ENCODE measurements at regions not wholly inside any gene's neighbourhood (a gene's known extent, or its start where the extent isn't known, plus 50 kb on each side); places are given as distances from the start of the nearest gene placed in this dataset.
"Not testable (repeated sequence)": the region's sequence is repeated elsewhere in the genome, so short reads cannot be mapped to it uniquely, and the experiment has no call there.

DNA sequence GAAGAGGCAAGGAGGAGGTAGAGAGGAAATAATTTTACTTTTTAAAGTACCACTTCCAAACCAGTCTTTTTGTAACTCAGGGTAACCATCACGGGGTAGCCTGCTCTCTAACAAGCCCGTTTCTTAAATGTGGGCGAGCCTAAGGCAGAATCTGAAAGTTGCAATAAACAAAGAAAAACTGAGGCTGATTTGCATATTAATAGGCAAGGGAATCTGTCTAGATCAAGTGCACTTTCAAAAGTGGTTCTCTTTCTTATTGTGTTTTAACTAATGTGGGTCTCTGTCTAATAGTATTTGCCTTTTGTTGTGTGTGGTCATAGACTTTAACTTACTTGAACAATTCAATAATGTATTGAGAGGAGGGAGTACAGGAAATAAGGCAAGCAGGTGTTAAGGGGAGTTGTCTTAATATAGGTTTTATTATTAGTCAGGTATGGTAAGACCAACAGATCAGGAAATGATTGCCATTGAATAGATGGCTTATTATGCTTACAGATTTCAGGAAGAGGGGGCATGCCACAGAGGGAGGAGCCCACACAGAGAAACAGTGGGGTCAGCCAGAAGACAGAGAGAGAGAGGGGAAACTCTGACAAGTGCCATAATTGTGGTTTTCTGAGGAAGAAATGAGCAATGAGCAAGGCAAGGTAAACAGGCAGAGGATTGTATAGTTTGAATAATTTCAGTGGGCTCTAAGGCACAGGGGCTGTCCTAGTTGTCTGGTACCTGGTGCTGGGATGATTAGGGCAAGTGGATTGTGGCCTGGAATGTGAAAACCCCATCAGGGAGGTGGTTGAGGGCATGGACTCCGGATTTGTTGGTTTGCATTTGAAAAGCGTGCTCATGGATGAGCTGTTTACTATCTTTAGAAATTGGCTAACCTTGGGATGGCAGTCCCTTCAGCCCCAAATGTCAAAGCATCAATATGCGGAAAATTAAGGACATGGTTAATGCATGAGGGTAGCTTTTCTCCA, 237.2 kb downstream of the TOX3 start:
- DNase-seq = no peak

- DNase-seq = no peak
Observed at GRCh38 chr16:52308051-52308450, 238.9 kb downstream of the TOX3 start.

DNA sequence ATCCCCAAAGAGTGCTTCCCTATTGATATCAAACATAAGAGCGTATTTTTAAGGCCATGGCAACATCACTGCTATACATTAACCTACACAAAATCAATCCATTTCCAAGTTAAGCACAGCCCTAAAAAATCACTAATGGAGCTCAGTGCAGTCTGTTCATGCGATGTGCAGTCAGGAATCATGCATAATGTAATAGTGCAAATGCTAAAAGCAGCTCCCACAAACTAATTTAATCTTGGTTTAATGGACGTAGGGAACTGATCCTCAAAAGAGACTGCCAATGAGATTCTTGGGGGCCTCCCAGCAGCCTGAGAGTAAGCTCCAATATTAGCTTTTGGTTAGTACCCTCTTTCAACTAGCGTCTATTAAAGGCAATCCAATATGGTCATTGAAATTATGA, 245.9 kb downstream of the TOX3 start:
- DNase-seq = no peak

DNA sequence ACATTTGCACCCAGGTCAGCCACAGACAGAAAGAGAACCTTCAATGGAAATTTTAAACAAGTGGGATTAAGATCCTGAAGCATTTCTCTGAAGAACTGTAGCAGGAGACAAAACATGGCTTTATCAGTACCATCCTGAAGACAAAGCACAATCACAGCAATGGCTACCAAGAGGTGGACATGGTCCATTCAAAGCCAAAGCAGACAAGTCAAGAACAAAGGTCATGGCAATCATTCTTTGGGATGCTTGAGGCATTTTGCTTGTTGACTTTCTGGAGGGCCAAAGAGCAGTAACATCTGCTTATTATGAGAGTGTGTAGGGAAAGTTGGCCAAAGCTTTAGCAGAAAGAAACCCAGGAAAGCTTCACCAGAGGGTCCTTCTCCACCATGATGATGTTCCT, 248.2 kb downstream of the TOX3 start:
- no peak for DNase-seq

DNA sequence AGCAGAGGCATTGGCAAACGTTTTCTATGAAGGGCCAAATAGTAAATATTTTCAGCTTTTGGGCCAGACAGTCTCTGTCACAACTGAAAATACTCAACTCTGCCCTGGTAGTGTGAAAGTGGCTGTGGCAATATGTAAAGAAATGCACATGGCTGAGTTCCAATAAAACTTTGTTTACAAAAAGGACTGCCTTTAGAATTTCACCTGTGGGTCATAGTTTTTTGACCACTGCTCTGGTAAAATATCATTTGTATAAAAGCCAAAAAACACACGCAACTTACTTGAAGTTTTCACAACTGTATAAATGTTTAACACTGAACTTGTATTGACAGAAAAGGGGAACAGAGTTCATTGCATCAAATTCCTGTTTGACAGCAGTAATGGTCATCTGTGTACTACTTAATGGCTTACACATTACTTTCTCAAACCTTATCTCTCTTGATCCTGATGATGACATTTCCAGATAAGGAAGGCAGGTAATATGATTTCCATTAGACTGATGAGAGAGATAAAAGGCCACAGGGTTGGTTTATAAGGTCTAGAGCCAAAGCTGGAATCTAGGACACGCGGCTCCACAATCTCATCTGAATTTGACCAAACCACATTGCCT, 250.1 kb downstream of the TOX3 start:
- not testable (repeated sequence) for DNase-seq

DNA sequence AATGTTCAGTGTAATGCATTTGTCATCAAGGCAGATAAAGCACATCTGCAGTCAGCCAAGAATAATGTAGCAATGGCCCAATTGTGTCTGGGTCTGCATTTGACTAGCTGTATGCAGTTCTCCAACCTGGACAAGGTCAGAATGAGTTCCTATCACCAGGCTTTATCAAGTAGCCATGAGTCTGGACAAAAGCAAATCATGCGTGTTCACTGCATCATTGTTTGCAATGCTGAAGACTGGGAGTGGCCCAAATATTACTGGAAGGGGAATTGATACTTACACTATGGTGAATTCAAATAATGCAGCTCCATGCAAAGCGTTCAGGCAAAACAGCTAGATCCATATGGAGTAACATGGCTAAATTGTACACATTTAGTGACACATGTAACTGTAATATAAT, 250.9 kb downstream of the TOX3 start:
- DNase-seq = no peak

GRCh38 chr16:52294660-52295059, 252.3 kb downstream of the TOX3 start:
- no peak for DNase-seq

DNA sequence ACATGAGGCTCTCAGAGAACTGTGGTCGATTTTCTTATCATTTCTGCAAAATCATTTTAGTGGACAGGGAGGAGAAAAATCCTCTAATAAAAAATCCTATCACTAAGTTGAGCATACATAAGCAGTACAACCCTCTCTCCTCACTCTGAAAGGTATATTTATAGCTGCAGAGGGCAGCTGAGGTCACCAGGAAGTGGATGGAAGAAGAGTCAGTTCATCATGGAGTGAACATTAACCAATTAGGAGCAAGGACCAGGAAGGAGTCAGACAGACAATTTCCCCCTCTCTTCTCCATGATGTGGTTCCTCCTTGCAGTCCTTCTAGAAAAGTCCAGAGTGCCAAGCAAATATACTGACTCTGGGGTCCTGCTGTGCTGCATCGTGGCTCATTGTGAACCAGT, 253.7 kb downstream of the TOX3 start:
- no peak for DNase-seq

- DNase-seq = no peak
Observed at GRCh38 chr16:52283584-52284375, 263.2 kb downstream of the TOX3 start.

- no peak for DNase-seq
Observed at GRCh38 chr16:52283018-52283417, 263.9 kb downstream of the TOX3 start.

- no peak for DNase-seq
Observed at GRCh38 chr16:52280086-52280485, 266.9 kb downstream of the TOX3 start.

DNA sequence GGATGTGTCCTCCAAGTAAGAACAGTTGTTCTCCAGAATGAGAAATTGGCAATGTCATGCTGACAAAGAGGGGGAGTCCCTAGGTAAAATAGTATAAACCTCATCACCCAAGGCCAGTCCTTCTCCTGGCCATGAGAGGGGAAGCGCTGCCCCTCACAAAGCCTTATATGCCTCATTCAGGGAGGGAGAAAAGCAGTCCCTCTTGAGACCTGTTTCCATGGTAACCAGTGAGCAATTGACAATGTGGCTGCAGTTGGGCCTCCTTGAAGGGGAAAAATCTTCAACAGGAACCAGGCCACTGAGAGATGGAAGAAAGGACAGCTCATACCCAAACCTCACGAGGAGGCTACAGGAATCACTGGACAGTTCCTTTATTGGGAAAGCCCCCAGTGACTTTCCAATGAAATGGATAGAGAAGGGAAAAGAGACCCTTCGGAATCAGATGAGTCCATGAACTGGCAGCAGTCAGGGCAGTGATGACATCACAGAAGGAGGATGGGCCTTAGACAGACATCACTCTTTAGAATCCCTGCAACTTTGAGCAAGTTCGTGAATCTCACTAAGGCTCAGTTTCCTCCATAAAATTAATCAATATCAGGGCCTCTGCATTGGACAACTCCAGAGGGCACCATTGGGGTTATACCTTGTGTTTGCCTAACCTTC, 275.7 kb downstream of the TOX3 start:
- DNase-seq = no peak

GRCh38 chr16:52265446-52265861, 281.5 kb downstream of the TOX3 start:
- no peak for DNase-seq

- DNase-seq = no peak
Observed at GRCh38 chr16:52257534-52257933, 289.4 kb downstream of the TOX3 start.

- no peak for DNase-seq
Observed at GRCh38 chr16:52256310-52257078, 290.4 kb downstream of the TOX3 start.

- DNase-seq = no peak
Observed at GRCh38 chr16:52254746-52255145, 292.2 kb downstream of the TOX3 start.

GRCh38 chr16:52252680-52253079, 294.3 kb downstream of the TOX3 start:
- no peak for DNase-seq

DNA sequence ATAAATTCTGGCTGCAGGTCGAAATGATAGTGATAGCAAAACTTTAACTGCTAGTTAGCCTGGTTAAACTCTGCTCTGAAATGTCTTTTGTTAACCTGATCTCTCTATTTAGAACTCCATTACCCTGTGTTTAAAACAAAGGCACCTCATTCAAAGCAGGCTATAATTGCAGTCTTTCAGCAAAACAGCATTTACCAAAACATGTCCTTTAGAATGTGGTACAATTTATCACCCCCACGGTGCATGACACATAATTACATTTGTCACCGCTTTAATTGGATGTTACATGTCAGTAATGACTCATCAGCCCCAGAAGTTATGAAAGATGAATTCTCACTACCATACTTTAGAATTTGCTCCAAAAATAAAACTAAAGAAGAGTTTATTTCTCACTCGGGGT, 295.4 kb downstream of the TOX3 start:
- DNase-seq = no peak

DNA sequence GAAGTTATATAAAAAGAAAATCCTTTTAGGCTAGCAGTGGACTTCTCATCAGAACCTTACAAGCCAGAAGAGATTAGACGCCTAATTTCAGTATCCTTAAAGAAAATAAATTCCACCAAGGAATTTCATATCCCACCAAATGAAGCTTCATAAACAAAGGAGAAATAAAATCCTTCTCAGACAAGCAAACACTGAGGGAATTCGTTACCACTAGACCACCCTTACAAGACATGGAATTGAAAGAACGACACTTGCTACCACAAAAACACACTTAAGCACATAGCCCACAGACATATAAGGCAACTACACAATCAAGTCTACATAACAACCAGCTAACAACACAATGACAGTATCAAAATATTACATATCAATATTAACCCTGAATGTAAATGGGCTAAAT, 299.2 kb downstream of the TOX3 start:
- no peak for DNase-seq

DNA sequence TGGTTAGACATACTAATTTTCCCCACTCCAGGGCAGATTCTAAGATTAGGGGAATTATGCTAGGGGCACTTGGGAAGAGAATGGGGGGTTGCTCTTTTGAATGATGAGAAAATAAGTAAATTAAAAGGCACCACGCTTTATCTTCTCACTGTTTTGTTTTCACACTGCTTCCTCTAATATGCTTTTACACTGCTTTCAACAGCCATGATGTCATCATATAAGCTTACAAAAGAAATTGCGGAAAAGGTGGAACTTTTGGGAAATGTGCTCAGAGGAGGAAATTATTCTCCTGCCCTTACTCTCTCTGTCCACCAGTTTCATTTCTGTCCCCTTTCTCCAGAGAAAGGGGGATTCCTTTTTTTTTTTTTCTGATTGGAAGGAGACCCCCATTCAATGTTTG, 308.2 kb downstream of the TOX3 start:
- DNase-seq = no peak

GRCh38 chr16:52237823-52238222, 309.1 kb downstream of the TOX3 start:
- DNase-seq = no peak

GRCh38 chr16:52235186-52235585, 311.8 kb downstream of the TOX3 start:
- DNase-seq = no peak
